Liver (tissue), 8 donors: ENCODE measurements at regions not wholly inside any gene's neighbourhood (a gene's known extent, or its start where the extent isn't known, plus 50 kb on each side); places are given as distances from the start of the nearest gene placed in this dataset.

Source experiments
- DNase-seq: peaks from one replicate; pipeline ENCODE4 v3.0.0-alpha.2; 2017; ENCODE audit warnings: low spot score
- H3K27ac ChIP-seq, 2 donors: one replicate each; pipeline ENCODE4 v1.7.0; 2013; ENCODE audit warnings: inconsistent platforms in 2 of 2, low read length in 2 of 2, control low read depth in 1 of 2, low read depth in 1 of 2, mild to moderate bottlenecking in 1 of 2
- H3K27me3 ChIP-seq, 4 donors: one replicate each; pipeline versions ENCODE4 v1.6.1 to v1.7.0; 2013; ENCODE audit warnings: low read length in 3 of 4, inconsistent platforms in 1 of 4, mild to moderate bottlenecking in 1 of 4, moderate library complexity in 1 of 4; ENCODE audit not compliant: control insufficient read depth in 4 of 4, insufficient read depth in 4 of 4
- H3K36me3 ChIP-seq, 4 donors: one replicate each; pipeline versions ENCODE4 v1.6.1 to v1.7.0; 2013; ENCODE audit warnings: low read length in 3 of 4, mild to moderate bottlenecking in 3 of 4, low read depth in 1 of 4, moderate library complexity in 1 of 4; ENCODE audit not compliant: control insufficient read depth in 4 of 4, insufficient read depth in 3 of 4
- H3K4me1 ChIP-seq, 4 donors: one replicate each; pipeline versions ENCODE4 v1.6.1 to v1.7.0; 2013; ENCODE audit warnings: low read length in 3 of 4, mild to moderate bottlenecking in 3 of 4, moderate library complexity in 1 of 4; ENCODE audit not compliant: control insufficient read depth in 4 of 4, insufficient read depth in 4 of 4
- H3K4me3 ChIP-seq, 3 donors: one replicate each; pipeline versions ENCODE4 v1.6.1 to v1.7.0; 2013; ENCODE audit warnings: low read length in 3 of 3, control low read depth in 1 of 3, low read depth in 1 of 3, mild to moderate bottlenecking in 1 of 3
- H3K9ac ChIP-seq, 2 donors: one replicate each; pipeline ENCODE4 v1.7.0; 2013; ENCODE audit warnings: low read length in 2 of 2, mild to moderate bottlenecking in 2 of 2, moderate library complexity in 2 of 2, control low read depth in 1 of 2, low read depth in 1 of 2
- H3K9me3 ChIP-seq, 4 donors: one replicate each; pipeline versions ENCODE4 v1.6.1 to v1.7.0; 2013; ENCODE audit warnings: low read length in 3 of 4; ENCODE audit not compliant: control insufficient read depth in 4 of 4
- ATF3 ChIP-seq: IDR thresholded peaks from 2 replicates; pipeline ENCODE4 v1.6.1; 2016; ENCODE audit warnings: antibody characterized with exemption
- EGR1 ChIP-seq, 2 donors: IDR thresholded peaks; 2 replicates each; pipeline ENCODE4 v1.6.1; 2016 to 2018; ENCODE audit warnings: antibody characterized with exemption in 2 of 2, low read depth in 2 of 2
- FOXA1 ChIP-seq: IDR thresholded peaks from 2 replicates; pipeline ENCODE4 v1.6.1; 2016; ENCODE audit warnings: antibody characterized with exemption
- GABPA ChIP-seq, 2 donors: IDR thresholded peaks in 1 of 2; conservative IDR thresholded peaks in 1 of 2; 2 replicates each; pipeline ENCODE4 v1.6.1; 2016; ENCODE audit warnings: antibody characterized with exemption in 2 of 2, mild to moderate bottlenecking in 1 of 2, moderate library complexity in 1 of 2
- HNF4A ChIP-seq, 2 donors: conservative IDR thresholded peaks; 2 replicates each; pipeline ENCODE4 v1.6.1; 2016; ENCODE audit warnings: antibody characterized with exemption in 2 of 2, mild to moderate bottlenecking in 2 of 2
- JUND ChIP-seq, 2 donors: IDR thresholded peaks; 2 replicates each; pipeline ENCODE4 v1.6.1; 2016; ENCODE audit warnings: antibody characterized with exemption in 2 of 2
- MAX ChIP-seq: IDR thresholded peaks from 2 replicates; pipeline ENCODE4 v1.6.1; 2016; ENCODE audit warnings: antibody characterized with exemption
- NR2F2 ChIP-seq: IDR thresholded peaks from 2 replicates; pipeline ENCODE4 v1.6.1; 2016; ENCODE audit warnings: antibody characterized with exemption
- RAD21 ChIP-seq, 2 donors: IDR thresholded peaks; 2 replicates each; pipeline ENCODE4 v1.6.1; 2016; ENCODE audit warnings: antibody characterized with exemption in 2 of 2, mild to moderate bottlenecking in 2 of 2
- RXRA ChIP-seq, 2 donors: IDR thresholded peaks; 2 replicates each; pipeline ENCODE4 v1.6.1; 2017 to 2018; ENCODE audit warnings: antibody characterized with exemption in 2 of 2, mild to moderate bottlenecking in 1 of 2
- SP1 ChIP-seq: IDR thresholded peaks from 2 replicates; pipeline ENCODE4 v1.6.1; 2018; ENCODE audit warnings: antibody characterized with exemption, mild to moderate bottlenecking
- TAF1 ChIP-seq: conservative IDR thresholded peaks from 2 replicates; pipeline ENCODE4 v1.6.1; 2016; ENCODE audit warnings: antibody characterized with exemption, mild to moderate bottlenecking
- YY1 ChIP-seq: IDR thresholded peaks from 2 replicates; pipeline ENCODE4 v1.6.1; 2016; ENCODE audit warnings: antibody characterized with exemption, mild to moderate bottlenecking
- WGBS: extraction: QIAGEN DNeasy Blood & Tissue Kit; methylation state at CpG from one replicate; pipeline ENCODE4 v1.1.7; 2013; 5-methylcytosine and 5-hydroxymethylcytosine counted together
- TF ChIP-seq, protein P1 (sequence below): fragments of 150-350 bp; IDR thresholded peaks from 2 replicates; pipeline ENCODE4 v1.5.1; 2017; ENCODE audit warnings: improper control_type of control experiment, low read depth, low read length; ENCODE audit not compliant: missing input control
- TF ChIP-seq, protein P2 (sequence below): IDR thresholded peaks from 2 replicates; pipeline ENCODE4 v1.6.1; 2016; ENCODE audit warnings: antibody characterized with exemption, mild to moderate bottlenecking
- TF ChIP-seq, protein P3 (sequence below): IDR thresholded peaks from 2 replicates; pipeline ENCODE4 v1.6.1; 2016; ENCODE audit warnings: antibody characterized with exemption
- donor health status: healthy.
- donor health status: healthy.
- donor health status: healthy.
- donor health status: healthy.
- donor health status: healthy.

DNA sequence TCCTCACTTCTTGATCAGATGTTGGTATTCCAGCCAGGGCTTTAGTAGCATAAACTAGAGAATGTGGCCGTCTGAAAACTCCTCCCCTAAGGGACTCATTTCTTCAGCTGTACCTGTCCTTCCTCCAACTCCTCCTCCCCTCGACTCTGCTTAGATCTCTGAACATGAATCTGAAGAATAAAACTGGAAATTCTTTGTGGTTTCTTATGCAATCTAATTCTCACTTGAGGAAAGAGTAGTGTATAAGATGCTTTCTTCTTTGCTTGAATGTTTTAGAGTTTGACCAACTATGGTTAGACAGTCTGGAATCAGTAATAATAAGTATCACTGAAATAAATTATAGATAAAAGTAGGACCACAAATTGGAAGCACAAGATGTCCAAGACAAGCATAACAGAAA, 128.5 kb downstream of the LRRC70 start:
- no peak overlapping the region for H3K27ac ChIP-seq
- H3K9me3 ChIP-seq = peaks cover 0 to 4% (median 1%) of the 10 kb centered on the region in 4 donors
- 70% methylated on average over 2 of the region's 2 CpGs for WGBS
- peaks cover 0 to 2% (median 0%) of the 10 kb centered on the region in 4 donors for H3K27me3 ChIP-seq
- H3K4me3 ChIP-seq = no peak overlapping the region
- DNase-seq = no peak
- no peaks in the 10 kb centered on the region for H3K36me3 ChIP-seq
- no peak for TF ChIP-seq ATF3
- TF ChIP-seq JUND (IDR thresholded peaks at IDR 0.05) = no peak
- TF ChIP-seq, protein P1, sequence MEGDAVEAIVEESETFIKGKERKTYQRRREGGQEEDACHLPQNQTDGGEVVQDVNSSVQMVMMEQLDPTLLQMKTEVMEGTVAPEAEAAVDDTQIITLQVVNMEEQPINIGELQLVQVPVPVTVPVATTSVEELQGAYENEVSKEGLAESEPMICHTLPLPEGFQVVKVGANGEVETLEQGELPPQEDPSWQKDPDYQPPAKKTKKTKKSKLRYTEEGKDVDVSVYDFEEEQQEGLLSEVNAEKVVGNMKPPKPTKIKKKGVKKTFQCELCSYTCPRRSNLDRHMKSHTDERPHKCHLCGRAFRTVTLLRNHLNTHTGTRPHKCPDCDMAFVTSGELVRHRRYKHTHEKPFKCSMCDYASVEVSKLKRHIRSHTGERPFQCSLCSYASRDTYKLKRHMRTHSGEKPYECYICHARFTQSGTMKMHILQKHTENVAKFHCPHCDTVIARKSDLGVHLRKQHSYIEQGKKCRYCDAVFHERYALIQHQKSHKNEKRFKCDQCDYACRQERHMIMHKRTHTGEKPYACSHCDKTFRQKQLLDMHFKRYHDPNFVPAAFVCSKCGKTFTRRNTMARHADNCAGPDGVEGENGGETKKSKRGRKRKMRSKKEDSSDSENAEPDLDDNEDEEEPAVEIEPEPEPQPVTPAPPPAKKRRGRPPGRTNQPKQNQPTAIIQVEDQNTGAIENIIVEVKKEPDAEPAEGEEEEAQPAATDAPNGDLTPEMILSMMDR = no peak
- no peaks in the 10 kb centered on the region for H3K4me1 ChIP-seq
- no peak overlapping the region for H3K9ac ChIP-seq

GRCh38 chr5:62705022-62705421, 126.4 kb downstream of the LRRC70 start:
- Histone ChIP-seq H3K9ac (no peak overlapping the region), H3K27ac (no peak overlapping the region), H3K36me3 (no peaks in the 10 kb centered on the region), H3K4me1 (no peaks in the 10 kb centered on the region), H3K9me3 (peaks cover 0 to 4% (median 1%) of the 10 kb centered on the region in 4 donors), H3K4me3 (no peak overlapping the region), H3K27me3 (peaks cover 0 to 2% (median 0%) of the 10 kb centered on the region in 4 donors)
- TF ChIP-seq TAF1 (no peak), NR2F2 (no peak), SP1 (no peak), ATF3 (no peak), JUND (IDR thresholded peaks at IDR 0.05) (no peak)
- DNase-seq = no peak
- WGBS = 97% methylated on average over 2 of the region's 2 CpGs

DNA sequence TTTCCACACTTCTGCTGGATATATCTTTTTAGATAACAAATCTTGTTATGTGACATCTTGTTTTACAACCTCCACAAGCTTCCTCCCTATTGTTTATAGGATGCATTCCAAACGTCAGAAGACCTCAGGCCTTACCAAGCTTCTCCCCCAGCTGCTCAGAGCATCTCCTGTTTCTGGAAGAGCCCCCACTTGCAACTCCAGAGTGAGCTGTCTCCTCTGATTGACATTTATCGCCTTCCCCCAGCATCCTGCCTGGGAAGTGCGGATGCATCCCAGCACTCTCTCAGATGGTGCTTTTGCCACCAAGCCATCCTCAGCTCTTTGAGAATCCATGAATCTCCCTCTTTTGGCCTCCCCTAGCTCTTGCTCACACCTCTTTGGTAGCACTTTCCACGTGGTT, 123.5 kb downstream of the LRRC70 start:
- no peak for DNase-seq
- H3K27me3 ChIP-seq = peaks cover 0 to 2% (median 0%) of the 10 kb centered on the region in 4 donors
- H3K9me3 ChIP-seq = peaks cover 0 to 2% (median 0%) of the 10 kb centered on the region in 4 donors
- H3K9ac ChIP-seq = no peak overlapping the region
- no peaks in the 10 kb centered on the region for H3K36me3 ChIP-seq
- 67% methylated on average over 4 of the region's 4 CpGs for WGBS
- H3K4me1 ChIP-seq = no peaks in the 10 kb centered on the region
- TF ChIP-seq YY1 = no peak
- TF ChIP-seq, protein P1 = no peak
- TF ChIP-seq TAF1 = no peak
- no peak for TF ChIP-seq NR2F2
- TF ChIP-seq RAD21 (IDR thresholded peaks at IDR 0.05) = no peak
- no peak for TF ChIP-seq FOXA1
- no peak for TF ChIP-seq HNF4A (conservative IDR thresholded peaks at IDR 0.05)
- TF ChIP-seq, protein P2, sequence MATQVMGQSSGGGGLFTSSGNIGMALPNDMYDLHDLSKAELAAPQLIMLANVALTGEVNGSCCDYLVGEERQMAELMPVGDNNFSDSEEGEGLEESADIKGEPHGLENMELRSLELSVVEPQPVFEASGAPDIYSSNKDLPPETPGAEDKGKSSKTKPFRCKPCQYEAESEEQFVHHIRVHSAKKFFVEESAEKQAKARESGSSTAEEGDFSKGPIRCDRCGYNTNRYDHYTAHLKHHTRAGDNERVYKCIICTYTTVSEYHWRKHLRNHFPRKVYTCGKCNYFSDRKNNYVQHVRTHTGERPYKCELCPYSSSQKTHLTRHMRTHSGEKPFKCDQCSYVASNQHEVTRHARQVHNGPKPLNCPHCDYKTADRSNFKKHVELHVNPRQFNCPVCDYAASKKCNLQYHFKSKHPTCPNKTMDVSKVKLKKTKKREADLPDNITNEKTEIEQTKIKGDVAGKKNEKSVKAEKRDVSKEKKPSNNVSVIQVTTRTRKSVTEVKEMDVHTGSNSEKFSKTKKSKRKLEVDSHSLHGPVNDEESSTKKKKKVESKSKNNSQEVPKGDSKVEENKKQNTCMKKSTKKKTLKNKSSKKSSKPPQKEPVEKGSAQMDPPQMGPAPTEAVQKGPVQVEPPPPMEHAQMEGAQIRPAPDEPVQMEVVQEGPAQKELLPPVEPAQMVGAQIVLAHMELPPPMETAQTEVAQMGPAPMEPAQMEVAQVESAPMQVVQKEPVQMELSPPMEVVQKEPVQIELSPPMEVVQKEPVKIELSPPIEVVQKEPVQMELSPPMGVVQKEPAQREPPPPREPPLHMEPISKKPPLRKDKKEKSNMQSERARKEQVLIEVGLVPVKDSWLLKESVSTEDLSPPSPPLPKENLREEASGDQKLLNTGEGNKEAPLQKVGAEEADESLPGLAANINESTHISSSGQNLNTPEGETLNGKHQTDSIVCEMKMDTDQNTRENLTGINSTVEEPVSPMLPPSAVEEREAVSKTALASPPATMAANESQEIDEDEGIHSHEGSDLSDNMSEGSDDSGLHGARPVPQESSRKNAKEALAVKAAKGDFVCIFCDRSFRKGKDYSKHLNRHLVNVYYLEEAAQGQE = no peak
- no peak for TF ChIP-seq MAX
- TF ChIP-seq JUND (IDR thresholded peaks at IDR 0.05) = no peak
- TF ChIP-seq, protein P3, sequence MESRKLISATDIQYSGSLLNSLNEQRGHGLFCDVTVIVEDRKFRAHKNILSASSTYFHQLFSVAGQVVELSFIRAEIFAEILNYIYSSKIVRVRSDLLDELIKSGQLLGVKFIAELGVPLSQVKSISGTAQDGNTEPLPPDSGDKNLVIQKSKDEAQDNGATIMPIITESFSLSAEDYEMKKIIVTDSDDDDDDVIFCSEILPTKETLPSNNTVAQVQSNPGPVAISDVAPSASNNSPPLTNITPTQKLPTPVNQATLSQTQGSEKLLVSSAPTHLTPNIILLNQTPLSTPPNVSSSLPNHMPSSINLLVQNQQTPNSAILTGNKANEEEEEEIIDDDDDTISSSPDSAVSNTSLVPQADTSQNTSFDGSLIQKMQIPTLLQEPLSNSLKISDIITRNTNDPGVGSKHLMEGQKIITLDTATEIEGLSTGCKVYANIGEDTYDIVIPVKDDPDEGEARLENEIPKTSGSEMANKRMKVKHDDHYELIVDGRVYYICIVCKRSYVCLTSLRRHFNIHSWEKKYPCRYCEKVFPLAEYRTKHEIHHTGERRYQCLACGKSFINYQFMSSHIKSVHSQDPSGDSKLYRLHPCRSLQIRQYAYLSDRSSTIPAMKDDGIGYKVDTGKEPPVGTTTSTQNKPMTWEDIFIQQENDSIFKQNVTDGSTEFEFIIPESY = no peak
- no peak for TF ChIP-seq GABPA (IDR thresholded peaks at IDR 0.05 in 1 of 2, conservative IDR thresholded peaks at IDR 0.05 in 1 of 2)
- TF ChIP-seq RXRA (IDR thresholded peaks at IDR 0.05) = no peak
- TF ChIP-seq ATF3 = no peak
- no peak for TF ChIP-seq EGR1 (IDR thresholded peaks at IDR 0.05; ENCODE audit: low read depth in 2 of 2)
- no peak overlapping the region for H3K4me3 ChIP-seq
- no peak overlapping the region for H3K27ac ChIP-seq
